COLO829 (cell line): ENCODE measurements at regions not wholly inside any gene's neighbourhood (a gene's known extent, or its start where the extent isn't known, plus 50 kb on each side); places are given as distances from the start of the nearest gene placed in this dataset.
"Not testable (repeated sequence)": the region's sequence is repeated elsewhere in the genome, so short reads cannot be mapped to it uniquely, and the experiment has no call there.

Experiments
- DNase-seq: peaks from one replicate; pipeline ENCODE4 v3.0.0; 2012; ENCODE audit warnings: low spot score

DNA sequence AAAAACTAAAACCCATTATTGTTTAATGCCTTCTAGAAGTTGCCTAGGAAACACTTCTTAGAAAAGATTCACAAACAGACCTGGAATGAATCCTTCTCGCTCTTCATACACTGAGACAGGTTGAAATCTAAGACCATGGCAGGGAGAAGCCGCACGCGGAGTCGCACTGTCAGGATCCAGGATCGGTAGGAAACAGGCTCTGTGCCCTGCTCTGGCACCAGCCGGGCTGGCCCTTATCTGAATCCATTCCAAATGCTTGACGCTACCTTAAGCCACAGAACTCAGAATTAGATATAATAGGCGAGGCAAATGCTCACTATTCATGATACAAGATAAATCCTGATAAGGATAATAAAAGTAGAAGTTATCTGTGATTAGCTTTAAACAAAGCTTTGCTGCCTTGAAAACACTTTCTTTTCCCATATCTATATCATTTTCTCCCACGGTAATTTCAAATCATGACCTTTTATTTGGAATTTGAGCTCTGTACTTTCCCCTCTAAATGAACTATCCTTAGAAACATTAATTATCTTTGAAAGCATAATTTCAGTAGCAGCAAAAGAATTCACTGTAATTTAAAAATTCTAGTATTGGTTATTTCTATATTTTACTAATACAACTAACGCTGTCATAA, 385.6 kb downstream of the IRS2 start:
- no peak for DNase-seq

DNA sequence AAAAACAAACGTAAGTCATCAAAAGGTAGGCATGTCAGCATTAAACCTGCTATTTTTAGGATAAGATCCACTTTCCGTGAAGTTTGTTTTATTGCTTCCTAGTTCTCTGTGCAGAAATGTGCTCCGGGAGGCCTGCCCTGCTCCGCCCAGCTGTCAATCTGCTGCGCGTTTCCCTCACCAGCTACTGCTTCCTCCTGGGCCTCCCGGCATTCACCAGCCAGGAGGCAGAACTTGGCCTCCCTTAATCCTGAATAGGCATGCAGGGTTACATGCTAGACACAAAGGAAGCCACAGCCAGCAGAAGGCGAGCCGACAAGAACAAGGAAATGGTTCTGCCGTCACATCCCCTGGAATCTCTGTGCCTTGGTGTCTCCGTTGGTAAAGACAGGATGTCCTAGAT, 386.2 kb downstream of the IRS2 start:
- DNase-seq, result no peak

DNA sequence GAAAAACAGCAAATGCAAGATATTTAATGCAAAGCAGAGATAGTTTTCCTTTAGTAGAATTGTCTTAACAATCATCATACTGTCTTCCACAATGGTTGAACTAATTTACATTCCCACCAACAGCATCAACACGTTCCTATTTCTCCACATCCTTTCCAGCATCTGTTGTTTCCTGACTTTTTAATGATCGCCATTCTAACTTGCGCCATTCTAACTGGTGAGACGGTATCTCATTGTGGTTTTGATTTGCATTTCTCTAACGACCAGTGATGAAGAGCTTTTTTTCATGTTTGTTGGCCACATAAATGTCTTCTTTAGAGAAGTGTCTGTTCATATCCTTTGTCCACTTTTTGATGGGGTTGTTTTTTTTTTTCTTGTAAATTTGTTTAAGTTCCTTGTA, 388.3 kb downstream of the IRS2 start:
- not testable (repeated sequence) for DNase-seq

DNA sequence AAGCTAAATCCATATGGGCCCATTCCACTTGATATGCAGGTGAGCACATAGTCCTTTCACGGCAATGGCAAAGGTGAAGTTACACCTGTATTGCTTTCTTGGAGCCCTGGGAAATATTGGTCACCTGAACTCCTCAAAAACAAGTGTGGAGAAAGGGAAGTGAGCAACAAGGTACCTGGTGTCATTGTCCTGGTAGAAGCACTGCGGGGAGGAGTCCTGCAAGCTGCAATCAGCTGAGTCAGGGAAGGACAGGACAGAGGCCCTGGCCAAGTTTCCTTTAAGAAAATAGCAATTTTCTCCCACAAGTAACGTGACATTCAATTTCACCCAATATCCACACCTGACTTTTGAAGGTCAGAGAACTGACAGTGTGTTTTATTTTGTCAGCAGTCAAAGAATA, 389.1 kb downstream of the IRS2 start:
- no peak for DNase-seq

DNA sequence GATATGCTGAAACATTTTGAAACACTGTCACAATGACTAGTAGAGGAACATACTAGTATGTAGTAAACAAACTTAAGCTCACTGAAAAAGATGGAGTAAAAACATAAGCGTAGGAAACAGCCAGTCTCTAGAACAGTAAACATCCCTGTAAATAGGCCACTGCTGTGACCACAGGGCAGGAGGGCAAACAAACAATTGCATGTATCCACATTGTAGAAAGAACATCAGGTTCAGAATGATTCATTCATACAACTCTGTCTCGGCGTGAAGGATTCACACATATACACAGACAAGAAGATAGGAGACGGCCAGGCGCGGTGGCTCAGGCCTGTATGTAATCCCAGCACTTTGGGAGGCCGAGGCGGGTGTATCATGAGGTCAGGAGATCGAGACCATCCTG, 390.1 kb downstream of the IRS2 start:
- no peak for DNase-seq

DNA sequence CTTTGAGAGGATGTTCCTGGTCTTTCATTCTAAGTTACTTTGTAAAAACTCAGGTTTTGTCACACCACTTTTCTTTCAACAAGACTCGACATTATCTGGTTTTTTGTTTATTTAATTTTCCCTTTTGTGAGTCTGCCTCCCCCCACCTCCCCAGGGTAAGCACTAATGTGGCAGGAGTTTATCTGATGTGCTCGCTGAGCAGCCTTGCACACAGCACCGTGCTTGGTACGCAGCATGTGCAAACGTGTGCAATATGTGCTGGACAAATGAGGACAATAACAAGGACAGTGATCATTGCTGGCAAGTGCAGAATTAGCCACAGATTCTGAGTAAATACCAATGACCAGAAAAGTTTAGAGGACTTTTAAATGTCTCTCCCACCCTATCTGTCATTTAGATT, 391.4 kb downstream of the IRS2 start:
- DNase-seq, result no peak

DNA sequence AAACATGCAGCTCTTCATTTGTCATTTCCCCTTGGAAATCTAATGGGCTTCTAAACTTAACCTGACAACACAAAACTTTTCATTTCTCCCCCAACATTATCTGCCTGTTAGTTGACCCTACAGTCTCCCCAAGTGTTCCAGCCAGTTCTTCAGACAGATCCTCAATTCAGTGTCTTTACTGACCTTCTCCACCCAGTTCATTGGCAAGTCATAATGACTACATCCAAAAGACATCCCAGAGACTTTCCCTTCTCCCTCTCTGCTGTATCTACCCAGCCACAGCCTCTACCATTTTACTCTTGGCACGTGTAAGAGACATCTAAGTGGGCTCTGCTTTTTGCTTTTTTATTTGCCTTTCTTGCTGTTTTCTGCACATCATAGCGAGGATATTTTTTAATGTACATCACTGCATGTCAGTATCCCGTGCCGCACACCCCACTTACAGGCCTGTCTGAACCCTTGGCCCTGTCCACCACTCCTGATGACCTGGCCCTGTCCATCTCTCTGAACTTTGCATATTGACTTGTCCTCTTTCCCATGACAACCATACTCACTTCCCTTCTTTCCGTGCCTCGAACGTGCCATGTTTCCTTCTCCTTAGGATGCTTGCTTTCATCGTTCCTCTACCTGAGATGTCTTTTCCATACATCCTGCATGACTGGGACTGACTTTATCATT, 391.9 kb downstream of the IRS2 start:
- no peak for DNase-seq

DNA sequence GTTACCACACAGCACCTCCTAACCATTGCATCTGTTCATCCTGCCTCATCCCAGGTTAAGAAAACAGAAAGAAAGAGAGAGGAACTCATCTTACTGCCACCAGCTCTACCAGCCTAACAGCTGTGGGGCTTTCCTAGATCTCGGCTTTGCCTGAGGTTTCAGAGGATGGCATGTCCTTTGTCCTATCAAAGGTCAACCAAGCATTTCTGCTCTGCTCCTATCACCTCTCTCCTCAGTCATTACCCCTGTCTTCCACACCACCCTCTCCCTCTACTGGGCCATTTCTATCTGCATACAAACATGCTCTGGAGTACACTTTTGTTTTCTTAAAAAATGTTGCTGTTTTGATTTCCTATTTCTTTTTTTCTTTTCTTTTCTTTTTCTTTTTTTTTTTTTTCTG, 393.3 kb downstream of the IRS2 start:
- DNase-seq, result no peak

DNA sequence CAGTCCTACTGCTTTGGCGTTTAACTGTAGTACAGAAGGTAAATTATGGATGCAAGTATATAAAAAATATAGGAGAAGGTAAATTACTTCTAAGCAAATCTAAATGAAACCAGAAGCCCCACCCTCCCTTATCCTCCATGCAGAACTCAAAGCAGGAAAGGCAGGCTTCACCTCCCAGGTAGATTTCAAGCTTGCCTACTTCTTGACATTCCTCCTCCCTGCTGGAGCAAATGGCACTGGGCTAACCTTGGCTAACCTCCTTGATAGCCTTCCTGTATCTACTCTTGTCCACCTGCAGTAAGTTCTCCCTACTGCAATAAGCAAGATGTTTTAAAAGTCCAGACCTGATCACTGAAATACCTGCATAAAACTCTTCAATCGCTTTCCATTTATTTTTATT, 396.0 kb downstream of the IRS2 start:
- no peak for DNase-seq

DNA sequence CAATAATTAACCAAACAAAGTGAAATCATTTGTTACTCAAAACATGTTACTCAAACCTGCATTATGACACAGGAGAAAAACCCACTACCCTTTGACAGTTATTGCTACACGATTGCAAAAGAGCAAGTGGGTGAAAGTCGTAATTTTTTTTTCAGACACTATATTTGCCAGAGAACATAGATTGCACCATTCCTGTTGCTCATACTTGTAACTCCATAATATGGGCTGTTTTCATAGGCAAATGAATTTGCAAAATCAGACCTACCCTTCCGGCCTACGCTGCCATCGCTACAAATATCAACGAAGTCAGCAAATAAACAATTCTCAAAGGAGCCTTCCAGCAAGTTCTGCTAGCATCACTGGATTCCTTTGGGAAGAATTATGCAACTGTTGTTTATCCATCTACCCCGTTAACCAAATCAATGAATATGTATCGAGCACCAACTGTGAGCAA, 396.5 kb downstream of the IRS2 start:
- no peak for DNase-seq

DNA sequence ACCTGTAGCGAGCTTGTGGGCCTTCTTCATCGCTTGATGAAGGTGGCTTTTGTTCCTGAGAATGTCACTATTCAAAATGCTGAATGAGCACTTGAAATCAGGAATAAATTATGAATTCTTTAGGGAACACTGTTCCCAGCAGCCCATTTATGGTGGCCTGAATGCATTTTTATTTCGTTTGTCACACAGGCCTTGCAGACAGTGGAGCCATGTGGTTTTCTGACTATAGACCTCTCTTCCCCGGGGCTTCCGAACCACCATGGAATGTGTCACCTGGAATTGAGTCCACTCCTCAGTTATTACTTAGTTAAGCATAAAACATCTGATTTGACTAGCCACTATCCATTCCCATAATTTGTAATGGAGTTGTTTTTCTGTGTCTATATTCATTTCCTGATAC, 396.9 kb downstream of the IRS2 start:
- no peak for DNase-seq

DNA sequence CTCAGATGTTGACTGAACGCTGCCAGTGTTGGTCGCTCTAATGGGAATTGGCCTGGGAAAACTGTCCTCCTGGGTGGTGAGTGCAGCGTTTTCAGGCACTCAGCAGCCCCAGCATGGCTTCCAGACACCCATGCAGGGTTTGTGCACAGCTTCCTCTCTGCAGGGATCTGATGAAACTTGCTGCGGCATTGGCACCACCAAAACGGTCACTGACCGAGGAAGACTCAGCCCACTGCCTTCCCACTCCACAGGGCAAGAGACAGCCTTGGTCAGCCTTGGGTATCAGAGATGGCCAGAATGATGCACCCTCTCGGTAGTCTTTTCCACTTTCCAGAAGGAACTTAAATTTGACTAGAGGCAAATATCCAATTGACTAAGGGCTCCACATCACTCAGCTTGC, 398.9 kb downstream of the IRS2 start:
- DNase-seq, result no peak

DNA sequence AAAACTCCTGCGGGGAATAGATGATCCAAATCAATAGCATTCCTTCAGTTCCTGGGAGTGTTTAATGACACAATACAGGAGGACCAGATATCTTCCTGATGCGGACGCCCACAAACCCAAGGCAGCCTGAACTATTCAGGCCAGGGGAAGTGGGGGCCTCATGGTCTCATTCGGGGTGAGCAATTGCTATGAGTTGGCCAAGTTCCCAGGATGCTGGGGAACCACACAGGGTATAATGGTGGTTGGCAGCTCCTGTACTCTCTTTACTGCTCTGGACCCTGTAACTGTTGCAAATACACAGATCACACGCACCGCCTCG, 401.2 kb downstream of the IRS2 start:
- no peak for DNase-seq

DNA sequence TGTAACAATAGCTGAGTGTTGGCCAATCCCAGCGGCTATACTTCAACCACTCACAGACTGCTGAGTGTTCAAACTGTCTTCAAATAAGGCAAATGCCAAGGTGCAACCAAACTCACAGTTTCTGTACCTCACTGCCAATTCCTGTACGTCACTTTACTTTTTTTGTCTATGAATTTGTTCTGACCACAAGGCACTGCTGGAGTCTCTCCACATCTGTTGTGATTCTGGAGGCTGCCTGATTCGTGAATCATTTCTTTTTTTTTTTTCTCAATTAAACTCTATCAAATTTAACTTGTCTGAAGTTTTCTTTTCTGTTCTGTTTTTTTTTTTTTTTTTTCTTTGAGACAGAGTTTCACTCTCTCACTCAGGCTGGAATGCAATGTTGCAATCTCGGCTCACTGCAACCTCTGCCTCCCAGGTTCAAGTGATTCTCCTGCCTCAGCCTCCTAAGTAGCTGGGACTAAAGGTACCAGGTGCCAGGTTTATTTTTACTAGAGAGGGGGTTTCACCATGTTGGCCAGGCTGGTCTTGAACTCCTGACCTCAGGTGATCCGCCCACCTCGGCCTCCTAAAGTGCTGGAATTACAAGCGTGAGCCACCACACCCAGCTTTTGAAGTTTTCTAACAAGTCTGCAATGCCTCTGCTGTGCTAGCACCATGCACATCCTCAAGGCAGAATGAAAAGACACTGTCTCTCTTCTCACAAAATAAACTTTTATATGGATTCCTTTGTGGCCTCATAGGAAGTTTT, 401.7 kb downstream of the IRS2 start:
- DNase-seq, result no peak

DNA sequence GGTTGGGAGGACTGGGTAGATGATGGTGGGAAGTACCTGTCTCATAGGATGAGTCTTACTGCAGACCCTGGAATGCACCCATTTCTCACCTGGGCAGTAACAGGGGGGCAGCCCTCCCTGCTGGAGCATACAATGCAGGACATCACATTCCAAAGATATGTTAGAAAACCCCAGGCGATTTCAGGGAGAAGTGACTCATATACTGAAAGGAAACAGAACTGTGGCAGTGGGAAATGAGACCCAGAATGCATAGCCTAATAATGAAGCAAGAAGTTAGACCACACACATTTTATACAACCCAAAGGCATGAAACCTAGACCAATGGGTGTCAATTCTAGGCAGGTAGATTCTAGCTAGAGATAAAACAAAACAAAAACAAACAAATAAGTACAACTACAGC, 402.7 kb downstream of the IRS2 start:
- DNase-seq, result no peak

DNA sequence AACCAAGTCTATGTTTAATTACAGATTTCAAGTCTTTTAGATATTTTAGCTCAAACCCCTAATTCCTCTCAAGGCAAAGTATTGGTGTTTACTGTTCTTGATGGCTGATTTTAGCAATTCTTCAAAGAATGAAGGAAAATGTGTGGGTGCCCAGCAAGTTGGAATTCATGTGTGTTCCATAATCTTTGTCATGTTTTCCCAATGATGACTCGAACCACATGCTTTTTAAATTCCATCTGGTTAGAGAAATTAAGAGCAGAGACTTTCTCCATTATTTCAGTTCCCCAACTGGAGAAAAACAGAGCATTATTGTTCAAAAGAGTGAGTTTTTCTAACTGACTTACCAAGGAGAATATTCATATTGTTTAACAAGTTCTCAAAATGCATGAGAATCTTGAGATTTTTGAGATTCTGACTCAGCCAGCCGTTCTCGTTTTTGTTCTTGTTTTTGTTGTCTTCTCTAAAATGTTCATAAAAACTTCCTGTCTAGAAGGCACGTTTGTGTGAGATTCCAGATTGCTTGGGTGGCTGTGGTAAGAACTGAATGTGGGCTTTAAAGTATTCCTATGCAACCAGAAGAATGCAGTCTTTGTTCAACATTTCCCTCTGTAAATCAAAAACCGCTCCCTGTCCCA, 404.7 kb downstream of the IRS2 start:
- peak; percentile 84 for DNase-seq

DNA sequence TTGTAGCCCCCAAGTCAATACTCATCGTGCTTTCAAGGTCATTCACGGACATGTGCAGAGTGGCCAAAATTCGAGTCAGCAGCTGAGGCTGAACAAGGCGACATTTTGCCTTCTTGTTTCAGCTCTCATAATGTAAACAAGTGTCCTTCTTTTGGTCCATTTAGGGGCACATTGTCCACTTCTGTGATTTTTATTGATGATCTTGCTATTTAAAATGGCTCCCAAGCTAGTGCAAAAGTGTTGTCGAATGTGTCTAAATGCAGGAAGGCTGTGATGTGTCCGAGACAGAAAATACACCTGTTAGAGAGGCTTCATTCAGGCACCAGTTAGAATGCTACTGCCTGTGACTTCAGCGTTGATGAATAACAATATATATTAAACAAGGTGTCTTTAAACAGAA, 405.9 kb downstream of the IRS2 start:
- no peak for DNase-seq

DNA sequence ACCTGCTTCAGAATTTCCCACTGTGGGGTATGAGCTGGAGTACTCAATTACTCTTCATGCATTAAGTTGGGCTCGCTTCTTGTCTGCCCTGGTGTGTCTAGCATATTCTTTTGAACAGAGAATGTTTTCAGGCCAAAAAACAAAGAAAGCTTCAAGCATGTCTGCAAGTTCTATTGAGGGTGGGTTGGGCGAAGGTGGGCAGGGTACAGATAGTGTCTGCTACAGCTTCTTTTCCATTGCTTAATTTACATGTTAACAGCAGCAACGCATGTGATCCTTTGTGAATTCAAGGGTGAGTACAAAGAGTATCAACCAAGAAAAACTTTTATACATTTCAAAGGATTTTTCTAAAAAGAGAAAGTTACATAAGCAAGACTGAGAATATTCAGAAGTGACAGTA, 406.5 kb downstream of the IRS2 start:
- DNase-seq, result no peak

DNA sequence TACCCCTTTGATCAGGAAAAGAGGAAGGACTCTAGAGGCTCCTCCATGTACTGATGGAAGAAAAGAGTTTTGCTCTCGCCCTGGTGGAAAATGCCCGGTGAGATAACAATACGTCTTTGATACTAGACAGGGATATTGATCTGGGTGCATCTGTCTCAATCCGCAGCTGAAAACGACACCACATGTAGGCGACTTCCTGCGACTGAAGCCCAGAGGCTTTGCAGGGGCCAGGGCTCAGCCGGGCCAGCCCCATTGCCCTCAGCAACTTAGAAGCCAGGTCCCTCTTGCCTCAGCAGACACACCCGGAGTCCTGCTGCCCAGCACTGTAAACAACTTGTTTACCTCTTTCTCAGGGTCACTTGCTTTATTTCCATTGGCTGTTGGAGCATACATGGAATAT, 409.4 kb downstream of the IRS2 start:
- DNase-seq, result no peak

DNA sequence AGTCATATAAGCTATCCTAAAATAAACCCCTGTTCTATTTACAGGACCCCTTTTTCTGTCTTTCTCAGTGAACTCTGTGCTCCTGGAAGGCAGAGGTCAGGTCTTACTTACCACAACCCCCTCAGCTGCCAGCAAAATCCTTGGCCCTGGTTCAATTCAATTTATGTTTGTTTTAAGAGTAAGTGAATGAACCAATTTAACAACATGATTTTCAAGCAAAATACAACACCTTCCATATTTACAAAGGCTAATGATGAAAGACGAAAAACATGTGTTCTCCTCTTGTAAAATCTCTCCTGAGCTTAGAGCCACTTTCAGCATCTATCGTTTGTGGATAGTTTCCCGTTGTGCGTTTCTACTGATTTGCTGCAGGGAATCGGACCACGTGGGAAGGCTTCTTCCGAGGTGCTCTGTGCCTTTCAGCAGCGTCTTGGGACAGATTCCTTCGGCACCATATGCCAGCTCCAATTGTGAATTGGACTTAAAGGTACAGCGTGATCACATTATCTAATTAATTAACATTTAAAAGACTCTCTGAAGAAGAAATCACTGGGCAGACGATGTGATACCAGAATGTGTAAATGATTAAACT, 411.7 kb downstream of the IRS2 start:
- no peak for DNase-seq

DNA sequence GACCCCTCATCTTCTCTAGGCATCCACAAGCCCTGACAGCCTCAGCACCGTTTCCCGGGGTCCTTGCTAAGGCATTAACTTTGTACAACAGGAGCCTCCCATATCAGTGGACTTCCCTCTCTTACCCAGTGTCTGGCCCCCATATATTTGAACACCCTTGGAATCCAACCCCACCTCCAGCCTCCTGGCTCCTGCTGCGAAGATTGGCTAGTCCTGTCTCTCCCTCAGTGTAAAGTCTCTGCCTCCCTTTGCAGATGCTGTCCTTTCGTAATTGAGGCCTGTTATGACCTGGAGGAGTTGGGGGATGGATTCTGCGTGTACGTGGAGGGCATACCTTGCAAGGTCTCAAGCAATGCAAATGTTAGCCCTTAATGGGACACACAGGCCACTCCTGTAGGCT, 413.7 kb downstream of the IRS2 start:
- no peak for DNase-seq

DNA sequence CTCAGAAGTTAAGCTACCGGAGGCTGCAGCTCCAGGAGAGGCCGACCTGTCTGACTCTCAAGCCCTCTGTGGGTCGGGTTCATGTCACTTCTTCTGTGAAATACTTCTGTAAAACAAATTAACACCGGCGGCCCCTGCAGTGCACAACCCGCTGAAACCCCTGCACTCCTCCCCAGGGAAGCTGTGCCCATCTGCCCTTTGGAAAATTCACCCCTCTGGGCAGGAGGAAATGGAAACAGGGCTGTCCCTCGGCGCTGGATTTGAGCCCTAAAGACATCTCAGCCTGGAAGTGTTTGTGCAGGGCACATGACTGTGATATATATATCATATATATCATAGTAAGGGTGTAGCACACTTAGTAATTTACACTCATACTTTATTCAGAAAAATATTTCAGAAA, 415.3 kb downstream of the IRS2 start:
- no peak for DNase-seq

DNA sequence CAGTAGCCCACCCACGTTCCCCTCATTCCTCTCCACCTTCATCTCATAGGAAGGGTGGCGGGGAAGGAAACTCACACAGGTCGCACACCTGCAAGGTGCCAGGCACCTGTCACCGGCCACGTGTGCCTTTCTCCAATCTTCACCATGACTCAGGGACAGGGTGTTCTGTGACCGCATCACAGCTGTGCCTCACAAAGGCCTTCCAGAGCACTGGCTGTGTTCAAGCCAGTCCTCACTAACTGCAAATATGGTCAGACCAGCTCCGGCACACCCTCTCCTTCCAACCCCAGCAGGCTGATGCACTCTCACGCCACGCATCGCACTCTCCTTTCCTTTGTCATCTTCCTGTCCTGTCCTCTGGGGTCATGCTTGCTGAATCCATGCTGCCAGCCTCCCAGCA, 415.9 kb downstream of the IRS2 start:
- no peak for DNase-seq
